ENCODE measurements at regions not wholly inside any gene's neighbourhood (a gene's known extent, or its start where the extent isn't known, plus 50 kb on each side); places are given as distances from the start of the nearest gene placed in this dataset.

DNA sequence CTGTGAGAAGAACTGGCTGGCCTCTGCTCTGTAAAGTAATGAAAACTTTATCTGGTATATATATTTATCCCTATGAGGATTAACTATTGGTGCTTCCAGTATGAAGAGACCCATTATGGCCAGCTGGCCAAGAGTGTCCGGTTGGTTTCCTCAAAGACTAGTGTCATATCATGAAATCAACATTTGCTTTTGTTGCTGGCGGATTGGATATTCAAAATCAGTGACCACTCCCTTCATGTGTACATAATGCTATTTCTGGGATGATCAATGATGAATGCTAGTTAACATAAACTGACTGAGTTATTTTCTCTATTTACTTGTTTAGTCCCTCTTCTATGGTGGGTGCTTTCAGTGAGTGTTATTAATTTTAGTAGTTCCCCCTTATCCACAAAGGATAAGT is 60.8 kb upstream of the NUDT12 start:
- TF ChIP-seq, protein P1, sequence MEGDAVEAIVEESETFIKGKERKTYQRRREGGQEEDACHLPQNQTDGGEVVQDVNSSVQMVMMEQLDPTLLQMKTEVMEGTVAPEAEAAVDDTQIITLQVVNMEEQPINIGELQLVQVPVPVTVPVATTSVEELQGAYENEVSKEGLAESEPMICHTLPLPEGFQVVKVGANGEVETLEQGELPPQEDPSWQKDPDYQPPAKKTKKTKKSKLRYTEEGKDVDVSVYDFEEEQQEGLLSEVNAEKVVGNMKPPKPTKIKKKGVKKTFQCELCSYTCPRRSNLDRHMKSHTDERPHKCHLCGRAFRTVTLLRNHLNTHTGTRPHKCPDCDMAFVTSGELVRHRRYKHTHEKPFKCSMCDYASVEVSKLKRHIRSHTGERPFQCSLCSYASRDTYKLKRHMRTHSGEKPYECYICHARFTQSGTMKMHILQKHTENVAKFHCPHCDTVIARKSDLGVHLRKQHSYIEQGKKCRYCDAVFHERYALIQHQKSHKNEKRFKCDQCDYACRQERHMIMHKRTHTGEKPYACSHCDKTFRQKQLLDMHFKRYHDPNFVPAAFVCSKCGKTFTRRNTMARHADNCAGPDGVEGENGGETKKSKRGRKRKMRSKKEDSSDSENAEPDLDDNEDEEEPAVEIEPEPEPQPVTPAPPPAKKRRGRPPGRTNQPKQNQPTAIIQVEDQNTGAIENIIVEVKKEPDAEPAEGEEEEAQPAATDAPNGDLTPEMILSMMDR (IDR thresholded peaks at IDR 0.05) = no peak
- no peak for TF ChIP-seq NFIC (IDR thresholded peaks at IDR 0.05; ENCODE audit: borderline replicate concordance)
- TF ChIP-seq, protein P2, sequence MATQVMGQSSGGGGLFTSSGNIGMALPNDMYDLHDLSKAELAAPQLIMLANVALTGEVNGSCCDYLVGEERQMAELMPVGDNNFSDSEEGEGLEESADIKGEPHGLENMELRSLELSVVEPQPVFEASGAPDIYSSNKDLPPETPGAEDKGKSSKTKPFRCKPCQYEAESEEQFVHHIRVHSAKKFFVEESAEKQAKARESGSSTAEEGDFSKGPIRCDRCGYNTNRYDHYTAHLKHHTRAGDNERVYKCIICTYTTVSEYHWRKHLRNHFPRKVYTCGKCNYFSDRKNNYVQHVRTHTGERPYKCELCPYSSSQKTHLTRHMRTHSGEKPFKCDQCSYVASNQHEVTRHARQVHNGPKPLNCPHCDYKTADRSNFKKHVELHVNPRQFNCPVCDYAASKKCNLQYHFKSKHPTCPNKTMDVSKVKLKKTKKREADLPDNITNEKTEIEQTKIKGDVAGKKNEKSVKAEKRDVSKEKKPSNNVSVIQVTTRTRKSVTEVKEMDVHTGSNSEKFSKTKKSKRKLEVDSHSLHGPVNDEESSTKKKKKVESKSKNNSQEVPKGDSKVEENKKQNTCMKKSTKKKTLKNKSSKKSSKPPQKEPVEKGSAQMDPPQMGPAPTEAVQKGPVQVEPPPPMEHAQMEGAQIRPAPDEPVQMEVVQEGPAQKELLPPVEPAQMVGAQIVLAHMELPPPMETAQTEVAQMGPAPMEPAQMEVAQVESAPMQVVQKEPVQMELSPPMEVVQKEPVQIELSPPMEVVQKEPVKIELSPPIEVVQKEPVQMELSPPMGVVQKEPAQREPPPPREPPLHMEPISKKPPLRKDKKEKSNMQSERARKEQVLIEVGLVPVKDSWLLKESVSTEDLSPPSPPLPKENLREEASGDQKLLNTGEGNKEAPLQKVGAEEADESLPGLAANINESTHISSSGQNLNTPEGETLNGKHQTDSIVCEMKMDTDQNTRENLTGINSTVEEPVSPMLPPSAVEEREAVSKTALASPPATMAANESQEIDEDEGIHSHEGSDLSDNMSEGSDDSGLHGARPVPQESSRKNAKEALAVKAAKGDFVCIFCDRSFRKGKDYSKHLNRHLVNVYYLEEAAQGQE (IDR thresholded peaks at IDR 0.05; ENCODE audit: low read depth, low read length) = no peak
- TF ChIP-seq, protein P3, sequence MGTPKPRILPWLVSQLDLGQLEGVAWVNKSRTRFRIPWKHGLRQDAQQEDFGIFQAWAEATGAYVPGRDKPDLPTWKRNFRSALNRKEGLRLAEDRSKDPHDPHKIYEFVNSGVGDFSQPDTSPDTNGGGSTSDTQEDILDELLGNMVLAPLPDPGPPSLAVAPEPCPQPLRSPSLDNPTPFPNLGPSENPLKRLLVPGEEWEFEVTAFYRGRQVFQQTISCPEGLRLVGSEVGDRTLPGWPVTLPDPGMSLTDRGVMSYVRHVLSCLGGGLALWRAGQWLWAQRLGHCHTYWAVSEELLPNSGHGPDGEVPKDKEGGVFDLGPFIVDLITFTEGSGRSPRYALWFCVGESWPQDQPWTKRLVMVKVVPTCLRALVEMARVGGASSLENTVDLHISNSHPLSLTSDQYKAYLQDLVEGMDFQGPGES (IDR thresholded peaks at IDR 0.05; ENCODE audit: low read depth, low read length) = no peak
- TF ChIP-seq RCOR1 (IDR thresholded peaks at IDR 0.05; ENCODE audit: low read length) = no peak
